H1 (cell line): ENCODE measurements at regions not wholly inside any gene's neighbourhood (a gene's known extent, or its start where the extent isn't known, plus 50 kb on each side); places are given as distances from the start of the nearest gene placed in this dataset.

ENCODE experiments used
- BRCA1 ChIP-seq: IDR thresholded peaks from 2 replicates; pipeline ENCODE4 v1.6.1; 2012; ENCODE audit warnings: low read depth, low read length, improper control_type of control experiment
- CHD2 ChIP-seq: IDR thresholded peaks from 2 replicates; pipeline ENCODE4 v1.6.1; 2012; ENCODE audit warnings: low read length, improper control_type of control experiment
- KDM1A ChIP-seq: fragments of 200-600, 300-600 bp; sonication (generic); IDR thresholded peaks from 2 replicates; pipeline ENCODE4 v1.7.1; 2016; ENCODE audit warnings: mild to moderate bottlenecking, low read length, borderline replicate concordance
- KDM5A ChIP-seq: fragments of 200-600 bp; IDR thresholded peaks from 2 replicates; pipeline ENCODE4 v1.7.1; 2012; ENCODE audit warnings: mild to moderate bottlenecking, low read length, inconsistent platforms, mixed read lengths
- SIRT6 ChIP-seq: IDR thresholded peaks from one replicate; pipeline ENCODE4 v1.7.1; 2012; ENCODE audit warnings: low read length, inconsistent platforms

- TF ChIP-seq CHD2 (no peak), SIRT6 (no peak), KDM5A (no peak), BRCA1 (no peak), KDM1A (no peak)
These were observed 77.0 kb upstream of the ARMCX2 start (continued) for GRCh38 chrX:101736651-101737050.
